Nephron (organoid): ENCODE measurements at regions not wholly inside any gene's neighbourhood (a gene's known extent, or its start where the extent isn't known, plus 50 kb on each side); places are given as distances from the start of the nearest gene placed in this dataset.

Experiments used
- H3K27ac Mint-ChIP-seq, 3 experiments: 2 replicates each; pipeline ENCODE4 v1.8.0; 2020; ENCODE audit warnings: mixed read lengths in 3 of 3, mild to moderate bottlenecking in 2 of 3, moderate library complexity in 1 of 3
- H3K27me3 Mint-ChIP-seq: 2 replicates; pipeline ENCODE4 v1.8.0; 2021; ENCODE audit warnings: low read depth, mild to moderate bottlenecking, moderate library complexity, mixed read lengths
- H3K36me3 Mint-ChIP-seq: 2 replicates; pipeline ENCODE4 v1.8.0; 2020; ENCODE audit warnings: low read depth, mixed read lengths
- H3K4me1 Mint-ChIP-seq: 2 replicates; pipeline ENCODE4 v1.8.0; 2020; ENCODE audit warnings: mixed read lengths
- H3K4me3 Mint-ChIP-seq, 3 experiments: 2 replicates each; pipeline ENCODE4 v1.8.0; 2020; ENCODE audit warnings: mild to moderate bottlenecking in 3 of 3, mixed read lengths in 3 of 3, moderate library complexity in 2 of 3
- H3K9me3 Mint-ChIP-seq: 2 replicates; pipeline ENCODE4 v1.8.0; 2020; ENCODE audit warnings: mixed read lengths
- TF ChIP-seq, protein P1 (sequence below), 3 experiments: fragments of 200-600 bp; sonication (generic); IDR thresholded peaks; one replicate each; pipeline ENCODE4 v1.5.0; 2021; ENCODE audit warnings: antibody characterized with exemption in 3 of 3; ENCODE audit not compliant: unreplicated experiment in 3 of 3

DNA sequence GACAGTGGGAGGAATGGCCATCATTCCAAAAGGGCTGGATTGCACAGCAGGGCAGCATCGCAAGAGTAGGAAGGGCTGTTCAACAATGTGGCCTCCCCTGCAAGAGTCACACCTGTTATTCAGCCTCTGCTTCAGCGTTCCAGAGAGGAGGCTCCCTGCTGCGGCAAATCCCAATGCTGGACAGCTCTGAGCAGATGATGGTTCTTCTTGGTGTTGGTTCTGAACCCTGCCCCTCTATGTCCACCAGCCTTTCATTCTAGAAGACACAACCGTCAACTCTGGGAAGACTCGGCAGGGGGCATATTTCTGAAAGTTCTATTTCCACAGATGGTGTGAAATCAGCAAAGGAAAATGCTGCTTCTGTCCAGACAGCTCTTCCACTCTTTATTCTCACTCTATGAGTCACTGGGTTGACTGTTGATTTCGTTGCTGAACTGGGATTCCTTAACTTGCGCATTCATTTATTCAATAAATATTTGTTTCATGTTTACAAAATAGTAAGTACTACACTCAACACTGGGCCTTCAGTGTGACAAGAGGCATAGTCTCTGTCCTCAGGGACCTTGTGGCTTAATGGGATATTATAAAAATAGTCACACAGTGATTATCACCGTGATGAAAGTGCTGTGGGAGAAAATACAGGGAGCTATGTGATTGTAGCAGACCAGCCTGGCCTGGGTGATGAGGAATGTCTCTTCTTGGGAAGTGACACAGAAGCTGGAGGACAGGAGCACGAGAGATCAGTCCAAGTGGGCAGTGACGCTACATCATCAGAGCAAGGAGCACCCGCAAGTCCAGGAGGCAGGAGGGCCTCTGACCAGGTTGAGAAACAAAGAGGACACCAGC is 260.3 kb downstream of the SIPA1L2 start:
- Mint-ChIP-seq H3K4me3 (no peak overlapping the region), H3K4me1 (no peaks in the 10 kb centered on the region), H3K36me3 (no peaks in the 10 kb centered on the region), H3K9me3 (no peaks in the 10 kb centered on the region), H3K27ac (no peak overlapping the region), H3K27me3 (peaks cover 11% of the 10 kb centered on the region)
- TF ChIP-seq, protein P1, sequence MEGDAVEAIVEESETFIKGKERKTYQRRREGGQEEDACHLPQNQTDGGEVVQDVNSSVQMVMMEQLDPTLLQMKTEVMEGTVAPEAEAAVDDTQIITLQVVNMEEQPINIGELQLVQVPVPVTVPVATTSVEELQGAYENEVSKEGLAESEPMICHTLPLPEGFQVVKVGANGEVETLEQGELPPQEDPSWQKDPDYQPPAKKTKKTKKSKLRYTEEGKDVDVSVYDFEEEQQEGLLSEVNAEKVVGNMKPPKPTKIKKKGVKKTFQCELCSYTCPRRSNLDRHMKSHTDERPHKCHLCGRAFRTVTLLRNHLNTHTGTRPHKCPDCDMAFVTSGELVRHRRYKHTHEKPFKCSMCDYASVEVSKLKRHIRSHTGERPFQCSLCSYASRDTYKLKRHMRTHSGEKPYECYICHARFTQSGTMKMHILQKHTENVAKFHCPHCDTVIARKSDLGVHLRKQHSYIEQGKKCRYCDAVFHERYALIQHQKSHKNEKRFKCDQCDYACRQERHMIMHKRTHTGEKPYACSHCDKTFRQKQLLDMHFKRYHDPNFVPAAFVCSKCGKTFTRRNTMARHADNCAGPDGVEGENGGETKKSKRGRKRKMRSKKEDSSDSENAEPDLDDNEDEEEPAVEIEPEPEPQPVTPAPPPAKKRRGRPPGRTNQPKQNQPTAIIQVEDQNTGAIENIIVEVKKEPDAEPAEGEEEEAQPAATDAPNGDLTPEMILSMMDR (IDR thresholded peaks at IDR 0.05; ENCODE audit: unreplicated experiment in 3 of 3), result no peak

GRCh38 chr1:232368821-232369321 is 261.1 kb downstream of the SIPA1L2 start:
- peaks cover 9% of the 10 kb centered on the region for H3K27me3 Mint-ChIP-seq
- H3K9me3 Mint-ChIP-seq, result no peaks in the 10 kb centered on the region
- H3K4me1 Mint-ChIP-seq, result no peaks in the 10 kb centered on the region
- H3K27ac Mint-ChIP-seq, result no peak overlapping the region
- no peak overlapping the region for H3K4me3 Mint-ChIP-seq
- no peaks in the 10 kb centered on the region for H3K36me3 Mint-ChIP-seq
- TF ChIP-seq, protein P1 (IDR thresholded peaks at IDR 0.05; ENCODE audit: unreplicated experiment in 3 of 3), result no peak

GRCh38 chr1:232367293-232367692 is 262.6 kb downstream of the SIPA1L2 start:
- Mint-ChIP-seq H3K36me3 (no peaks in the 10 kb centered on the region), H3K27me3 (peaks cover 9% of the 10 kb centered on the region), H3K9me3 (no peaks in the 10 kb centered on the region), H3K27ac (no peak overlapping the region), H3K4me1 (no peaks in the 10 kb centered on the region), H3K4me3 (no peak overlapping the region)
- TF ChIP-seq, protein P1 (IDR thresholded peaks at IDR 0.05; ENCODE audit: unreplicated experiment in 3 of 3), result no peak

DNA sequence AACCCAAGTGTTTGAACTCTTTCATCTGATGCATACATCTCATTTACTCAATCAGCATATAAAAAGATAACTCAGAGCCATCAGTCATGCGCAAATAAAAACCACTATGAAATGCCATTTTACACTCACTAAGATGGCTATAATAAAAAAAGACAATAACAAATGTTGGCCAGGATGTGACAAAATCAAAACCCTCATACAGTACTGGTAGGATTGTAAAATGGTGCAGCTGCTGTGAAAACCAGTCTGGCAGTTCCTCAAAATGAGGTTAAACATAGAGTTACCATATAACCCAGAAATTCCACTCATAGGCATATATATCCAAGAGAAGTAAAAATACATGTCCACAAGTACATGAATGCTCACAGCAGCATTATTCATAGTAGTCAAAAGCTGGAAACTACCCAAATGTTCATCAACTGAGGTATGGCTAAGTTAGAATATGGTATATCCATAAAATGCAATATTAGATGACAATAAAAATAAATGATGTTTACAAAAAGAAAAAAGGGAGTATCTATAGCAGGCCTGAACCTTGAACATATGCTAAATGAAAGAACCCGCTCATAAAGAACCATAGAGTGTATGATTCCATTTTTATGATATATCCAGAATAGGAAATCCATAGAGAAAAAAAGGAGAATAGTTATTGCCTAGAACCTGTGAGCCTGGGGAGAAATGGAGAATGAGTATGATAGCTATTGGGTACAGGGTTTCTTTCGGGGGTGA is 265.1 kb downstream of the SIPA1L2 start:
- Mint-ChIP-seq H3K4me3 (no peak overlapping the region), H3K27ac (no peak overlapping the region), H3K4me1 (no peaks in the 10 kb centered on the region), H3K36me3 (no peaks in the 10 kb centered on the region), H3K9me3 (no peaks in the 10 kb centered on the region), H3K27me3 (peaks cover 5% of the 10 kb centered on the region)
- TF ChIP-seq, protein P1 (IDR thresholded peaks at IDR 0.05; ENCODE audit: unreplicated experiment in 3 of 3), result no peak

DNA sequence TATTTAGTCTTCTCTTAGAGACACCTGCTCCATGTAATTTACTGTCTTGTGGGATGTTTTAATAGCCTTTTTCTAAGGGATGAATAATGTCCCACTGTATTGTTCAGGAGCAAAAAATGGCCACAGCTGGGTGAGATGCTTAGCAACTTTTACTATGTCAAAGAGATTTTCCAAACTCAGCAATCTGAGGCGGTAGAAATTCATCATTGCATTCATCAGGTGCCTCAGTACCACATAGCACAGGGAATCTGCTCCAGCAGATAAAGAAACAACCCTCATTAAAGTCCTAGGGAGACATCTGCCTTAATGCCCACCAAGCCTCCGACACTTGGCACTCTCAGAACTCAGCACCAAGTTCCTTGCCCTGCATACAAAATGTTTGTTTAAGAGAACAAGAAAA is 266.9 kb downstream of the SIPA1L2 start:
- H3K27ac Mint-ChIP-seq, result no peak overlapping the region
- H3K27me3 Mint-ChIP-seq, result peaks cover 4% of the 10 kb centered on the region
- no peaks in the 10 kb centered on the region for H3K9me3 Mint-ChIP-seq
- TF ChIP-seq, protein P1 (IDR thresholded peaks at IDR 0.05; ENCODE audit: unreplicated experiment in 3 of 3), result no peak
- no peaks in the 10 kb centered on the region for H3K36me3 Mint-ChIP-seq
- H3K4me1 Mint-ChIP-seq, result no peaks in the 10 kb centered on the region
- H3K4me3 Mint-ChIP-seq, result no peak overlapping the region
